ENCODE measurements at regions not wholly inside any gene's neighbourhood (a gene's known extent, or its start where the extent isn't known, plus 50 kb on each side); places are given as distances from the start of the nearest gene placed in this dataset.
A peak's percentile ranks its signal among the peaks of the same experiment; 100 is the strongest.
"Not testable (repeated sequence)": the region's sequence is repeated elsewhere in the genome, so short reads cannot be mapped to it uniquely, and the experiment has no call there.

- ATAC-seq; H3K27me3 Mint-ChIP-seq; H3K4me3 Mint-ChIP-seq; H3K36me3 Mint-ChIP-seq; DNase-seq; H3K9me3 Mint-ChIP-seq (ENCODE audit: low read depth); CTCF ChIA-PET: not testable (repeated sequence)
- H3K27ac Mint-ChIP-seq = peak overlapping the region; percentile 52
- H3K4me1 Mint-ChIP-seq = peaks cover 10% of the 10 kb centered on the region
Measured at GRCh38 chr14:22200131-22200530, 388.9 kb downstream of the DAD1 start.

- DNase-seq (no peak), ATAC-seq (no peak)
- Mint-ChIP-seq H3K4me3 (no peak overlapping the region), H3K36me3 (no peaks in the 10 kb centered on the region), H3K27me3 (no peaks in the 10 kb centered on the region), H3K9me3 (ENCODE audit: low read depth) (no peaks in the 10 kb centered on the region), H3K4me1 (no peaks in the 10 kb centered on the region), H3K27ac (no peak overlapping the region)
- CTCF ChIA-PET = no interaction called here
Measured at GRCh38 chr14:22194664-22195063, 394.4 kb downstream of the DAD1 start.

GRCh38 chr14:22190411-22191191, 398.4 kb downstream of the DAD1 start:
- CTCF ChIA-PET = no interaction called here

GRCh38 chr14:22189881-22190280, 399.1 kb downstream of the DAD1 start:
- Mint-ChIP-seq H3K4me1 (no peaks in the 10 kb centered on the region), H3K27ac (no peak overlapping the region), H3K27me3 (no peaks in the 10 kb centered on the region), H3K4me3 (no peak overlapping the region), H3K36me3 (no peaks in the 10 kb centered on the region), H3K9me3 (ENCODE audit: low read depth) (no peaks in the 10 kb centered on the region)
- no peak for ATAC-seq
- no peak for DNase-seq
- CTCF ChIA-PET = no interaction called here

More at GRCh38 chr14:22190411-22191191, 398.4 kb downstream of the DAD1 start:
- Mint-ChIP-seq H3K4me1 (no peaks in the 10 kb centered on the region), H3K4me3 (no peak overlapping the region), H3K9me3 (ENCODE audit: low read depth) (no peaks in the 10 kb centered on the region), H3K36me3 (no peaks in the 10 kb centered on the region), H3K27me3 (no peaks in the 10 kb centered on the region), H3K27ac (no peak overlapping the region)
- no peak for ATAC-seq
- no peak for DNase-seq

- CTCF ChIA-PET = no interaction called here
- no peaks in the 10 kb centered on the region for H3K27me3 Mint-ChIP-seq
- no peaks in the 10 kb centered on the region for H3K4me1 Mint-ChIP-seq
- H3K27ac Mint-ChIP-seq = no peak overlapping the region
- DNase-seq (no peak), ATAC-seq (no peak)
- no peak overlapping the region for H3K4me3 Mint-ChIP-seq
- no peaks in the 10 kb centered on the region for H3K36me3 Mint-ChIP-seq
- H3K9me3 Mint-ChIP-seq (ENCODE audit: low read depth) = no peaks in the 10 kb centered on the region
Measured at GRCh38 chr14:22188318-22188717, 400.7 kb downstream of the DAD1 start.

- H3K9me3 Mint-ChIP-seq (ENCODE audit: low read depth) = no peaks in the 10 kb centered on the region
- CTCF ChIA-PET = no interaction called here
- H3K36me3 Mint-ChIP-seq = no peaks in the 10 kb centered on the region
- ATAC-seq (no peak), DNase-seq (no peak)
- H3K4me3 Mint-ChIP-seq = no peak overlapping the region
- no peaks in the 10 kb centered on the region for H3K4me1 Mint-ChIP-seq
- no peaks in the 10 kb centered on the region for H3K27me3 Mint-ChIP-seq
- H3K27ac Mint-ChIP-seq = no peak overlapping the region
Measured at GRCh38 chr14:22185789-22186188, 403.2 kb downstream of the DAD1 start.

GRCh38 chr14:22185191-22185590, 403.8 kb downstream of the DAD1 start:
- DNase-seq (no peak), ATAC-seq (no peak)
- Mint-ChIP-seq H3K4me3 (no peak overlapping the region), H3K27me3 (no peaks in the 10 kb centered on the region), H3K4me1 (no peaks in the 10 kb centered on the region), H3K36me3 (no peaks in the 10 kb centered on the region), H3K9me3 (ENCODE audit: low read depth) (no peaks in the 10 kb centered on the region), H3K27ac (no peak overlapping the region)
- CTCF ChIA-PET = no interaction called here

- no peaks in the 10 kb centered on the region for H3K4me1 Mint-ChIP-seq
- DNase-seq (no peak), ATAC-seq (no peak)
- no peak overlapping the region for H3K27ac Mint-ChIP-seq
- H3K4me3 Mint-ChIP-seq = no peak overlapping the region
- no peaks in the 10 kb centered on the region for H3K36me3 Mint-ChIP-seq
- H3K27me3 Mint-ChIP-seq = no peaks in the 10 kb centered on the region
- CTCF ChIA-PET = no interaction called here
- no peaks in the 10 kb centered on the region for H3K9me3 Mint-ChIP-seq (ENCODE audit: low read depth)
Measured at GRCh38 chr14:22184830-22185168, 404.2 kb downstream of the DAD1 start.

GRCh38 chr14:22184157-22184829, 404.7 kb downstream of the DAD1 start:
- no peak for DNase-seq
- no peaks in the 10 kb centered on the region for H3K9me3 Mint-ChIP-seq (ENCODE audit: low read depth)
- no peak overlapping the region for H3K27ac Mint-ChIP-seq
- CTCF ChIA-PET = no interaction called here
- no peaks in the 10 kb centered on the region for H3K27me3 Mint-ChIP-seq
- H3K4me3 Mint-ChIP-seq = no peak overlapping the region
- H3K36me3 Mint-ChIP-seq = no peaks in the 10 kb centered on the region
- ATAC-seq = no peak
- H3K4me1 Mint-ChIP-seq = no peaks in the 10 kb centered on the region

- Mint-ChIP-seq H3K27ac (no peak overlapping the region), H3K27me3 (no peaks in the 10 kb centered on the region), H3K9me3 (ENCODE audit: low read depth) (no peaks in the 10 kb centered on the region), H3K36me3 (no peaks in the 10 kb centered on the region), H3K4me3 (no peak overlapping the region), H3K4me1 (peaks cover 10% of the 10 kb centered on the region)
- CTCF ChIA-PET = no interaction called here
- DNase-seq (no peak), ATAC-seq (no peak)
Measured at GRCh38 chr14:22180045-22180444, 409.0 kb downstream of the DAD1 start.

- Mint-ChIP-seq H3K4me3 (no peak overlapping the region), H3K9me3 (ENCODE audit: low read depth) (no peaks in the 10 kb centered on the region), H3K27ac (no peak overlapping the region), H3K4me1 (peaks cover 10% of the 10 kb centered on the region), H3K36me3 (no peaks in the 10 kb centered on the region), H3K27me3 (no peaks in the 10 kb centered on the region)
- no peak for ATAC-seq
- DNase-seq = no peak
- CTCF ChIA-PET = no interaction called here
Measured at GRCh38 chr14:22179190-22179589, 409.8 kb downstream of the DAD1 start.

- Mint-ChIP-seq H3K4me1 (peaks cover 10% of the 10 kb centered on the region), H3K27ac (no peak overlapping the region), H3K4me3 (no peak overlapping the region), H3K9me3 (ENCODE audit: low read depth) (no peaks in the 10 kb centered on the region), H3K36me3 (no peaks in the 10 kb centered on the region), H3K27me3 (no peaks in the 10 kb centered on the region)
- DNase-seq (no peak), ATAC-seq (no peak)
- CTCF ChIA-PET = no interaction called here
Measured at GRCh38 chr14:22178333-22178839, 410.6 kb downstream of the DAD1 start.

GRCh38 chr14:22177870-22178269, 411.2 kb downstream of the DAD1 start:
- CTCF ChIA-PET = interaction anchor here (1.1 kb wide), 1 partner anchor 23 kb away, joined by 3 read pairs; no protein-coding TSS in a partner anchor
- Mint-ChIP-seq H3K4me3 (no peak overlapping the region), H3K27ac (peak overlapping the region; percentile 61), H3K36me3 (no peaks in the 10 kb centered on the region), H3K9me3 (ENCODE audit: low read depth) (no peaks in the 10 kb centered on the region), H3K4me1 (peaks cover 10% of the 10 kb centered on the region), H3K27me3 (no peaks in the 10 kb centered on the region)
- ATAC-seq = peak; percentile 49
- no peak for DNase-seq

- H3K4me3 Mint-ChIP-seq = peak overlapping the region; percentile 22
- CTCF ChIA-PET = interaction anchor here (1.1 kb wide), 1 partner anchor 24 kb away, joined by 3 read pairs; no protein-coding TSS in a partner anchor
- no peak for DNase-seq
- no peaks in the 10 kb centered on the region for H3K9me3 Mint-ChIP-seq (ENCODE audit: low read depth)
- H3K36me3 Mint-ChIP-seq = no peaks in the 10 kb centered on the region
- no peaks in the 10 kb centered on the region for H3K27me3 Mint-ChIP-seq
- H3K4me1 Mint-ChIP-seq = peaks cover 10% of the 10 kb centered on the region
- ATAC-seq = no peak
- peak overlapping the region; percentile 75 for H3K27ac Mint-ChIP-seq
Measured at GRCh38 chr14:22176957-22177356, 412.1 kb downstream of the DAD1 start.

All from activated CD8-positive, alpha-beta memory T cell treated with anti-CD3 and anti-CD28 coated beads, Interleukin-2, amount 10 ng/mL, durations not matched to agents 7 days and 5 days (primary cell).